ENCODE measurements at regions not wholly inside any gene's neighbourhood (a gene's known extent, or its start where the extent isn't known, plus 50 kb on each side); places are given as distances from the start of the nearest gene placed in this dataset.
A peak's percentile ranks its signal among the peaks of the same experiment; 100 is the strongest.

GRCh38 chr2:134021830-134022524 is 231.9 kb upstream of the MGAT5 start:
- no peaks in the 10 kb centered on the region for H3K27me3 Mint-ChIP-seq (ENCODE audit: insufficient read depth)

GRCh38 chr2:134023854-134024253 is 230.0 kb upstream of the MGAT5 start:
- Mint-ChIP-seq H3K36me3 (ENCODE audit: low read depth) (no peaks in the 10 kb centered on the region), H3K4me1 (peaks cover 5% of the 10 kb centered on the region), H3K9me3 (no peaks in the 10 kb centered on the region), H3K4me3 (no peak overlapping the region), H3K27me3 (ENCODE audit: insufficient read depth) (peaks cover 2% of the 10 kb centered on the region), H3K27ac (no peak overlapping the region)
- no peak overlapping the region for H3K4me3 ChIP-seq (ENCODE audit: low read length)
- no peaks in the 10 kb centered on the region for H3K36me3 ChIP-seq (ENCODE audit: control insufficient read depth, insufficient read depth, low read length)
- 92 to 98% methylated on average over 5 of the region's 5 CpGs for WGBS, 2 experiments (ENCODE audit: insufficient coverage in 1 of 2, insufficient read length in 1 of 2)
- H3K4me1 ChIP-seq (ENCODE audit: control insufficient read depth, insufficient read depth, low read length): no peaks in the 10 kb centered on the region
- no peak for DNase-seq
- no peaks in the 10 kb centered on the region for H3K27me3 ChIP-seq (ENCODE audit: control insufficient read depth, insufficient read depth, low read length, poor library complexity, severe bottlenecking)
- H3K27ac ChIP-seq (ENCODE audit: low read depth, low read length): no peak overlapping the region
- no peak for TF ChIP-seq CTCF (conservative IDR thresholded peaks at IDR 0.05)
- H3K9me3 ChIP-seq (ENCODE audit: control insufficient read depth, low read length): no peaks in the 10 kb centered on the region
- H3K9ac ChIP-seq (ENCODE audit: extremely low read depth, low read length, poor library complexity, severe bottlenecking): peak overlapping the region; percentile 31

More at GRCh38 chr2:134021830-134022524, 231.9 kb upstream of the MGAT5 start:
- WGBS, 2 experiments (ENCODE audit: insufficient coverage in 1 of 2, insufficient read length in 1 of 2): 92 to 98% methylated on average over 5 of the region's 5 CpGs
- no peak overlapping the region for H3K27ac Mint-ChIP-seq
- DNase-seq: no peak
- H3K4me3 Mint-ChIP-seq: no peak overlapping the region
- no peaks in the 10 kb centered on the region for H3K4me1 ChIP-seq (ENCODE audit: control insufficient read depth, insufficient read depth, low read length)
- H3K4me1 Mint-ChIP-seq: no peaks in the 10 kb centered on the region
- no peak overlapping the region for H3K4me3 ChIP-seq (ENCODE audit: low read length)
- TF ChIP-seq CTCF (conservative IDR thresholded peaks at IDR 0.05): no peak
- H3K9me3 Mint-ChIP-seq: no peaks in the 10 kb centered on the region
- H3K27ac ChIP-seq (ENCODE audit: low read depth, low read length): no peak overlapping the region
- H3K36me3 Mint-ChIP-seq (ENCODE audit: low read depth): no peaks in the 10 kb centered on the region
- H3K9ac ChIP-seq (ENCODE audit: extremely low read depth, low read length, poor library complexity, severe bottlenecking): no peak overlapping the region
- no peaks in the 10 kb centered on the region for H3K27me3 ChIP-seq (ENCODE audit: control insufficient read depth, insufficient read depth, low read length, poor library complexity, severe bottlenecking)
- H3K9me3 ChIP-seq (ENCODE audit: control insufficient read depth, low read length): no peaks in the 10 kb centered on the region
- H3K36me3 ChIP-seq (ENCODE audit: control insufficient read depth, insufficient read depth, low read length): no peaks in the 10 kb centered on the region

GRCh38 chr2:134027980-134028379 is 225.9 kb upstream of the MGAT5 start:
- H3K36me3 ChIP-seq (ENCODE audit: control insufficient read depth, insufficient read depth, low read length): no peaks in the 10 kb centered on the region
- no peak overlapping the region for H3K27ac Mint-ChIP-seq
- no peaks in the 10 kb centered on the region for H3K9me3 ChIP-seq (ENCODE audit: control insufficient read depth, low read length)
- H3K36me3 Mint-ChIP-seq (ENCODE audit: low read depth): no peaks in the 10 kb centered on the region
- no peak overlapping the region for H3K9ac ChIP-seq (ENCODE audit: extremely low read depth, low read length, poor library complexity, severe bottlenecking)
- no peak overlapping the region for H3K27ac ChIP-seq (ENCODE audit: low read depth, low read length)
- peak; percentile 59 for DNase-seq
- H3K4me1 Mint-ChIP-seq: peaks cover 6% of the 10 kb centered on the region
- TF ChIP-seq CTCF (conservative IDR thresholded peaks at IDR 0.05): no peak
- no peaks in the 10 kb centered on the region for H3K9me3 Mint-ChIP-seq
- H3K27me3 Mint-ChIP-seq (ENCODE audit: insufficient read depth): peaks cover 2% of the 10 kb centered on the region
- H3K4me3 ChIP-seq (ENCODE audit: low read length): no peak overlapping the region
- H3K4me1 ChIP-seq (ENCODE audit: control insufficient read depth, insufficient read depth, low read length): no peaks in the 10 kb centered on the region
- no peaks in the 10 kb centered on the region for H3K27me3 ChIP-seq (ENCODE audit: control insufficient read depth, insufficient read depth, low read length, poor library complexity, severe bottlenecking)
- H3K4me3 Mint-ChIP-seq: no peak overlapping the region
- 92 to 97% methylated on average over 3 to 21 of the region's 21 CpGs for WGBS, 2 experiments (ENCODE audit: insufficient coverage in 1 of 2, insufficient read length in 1 of 2)
